HG03354 (cell line): ENCODE measurements at regions not wholly inside any gene's neighbourhood (a gene's known extent, or its start where the extent isn't known, plus 50 kb on each side); places are given as distances from the start of the nearest gene placed in this dataset.
"Not testable (repeated sequence)": the region's sequence is repeated elsewhere in the genome, so short reads cannot be mapped to it uniquely, and the experiment has no call there.

ENCODE experiments used
- ATAC-seq: cut with Tn5 transposase; IDR thresholded peaks from one replicate; pipeline ENCODE4 v1.9.1; 2021; ENCODE audit warnings: mild to moderate bottlenecking; ENCODE audit not compliant: unreplicated experiment, poor library complexity, severe bottlenecking

- ATAC-seq = peak; percentile 69
These were observed 136.9 kb downstream of the KCNJ12 start for GRCh38 chr17:21513012-21513570.

- ATAC-seq = not testable (repeated sequence)
These were observed 138.4 kb downstream of the KCNJ12 start for GRCh38 chr17:21514567-21514966.

GRCh38 chr17:21517538-21518293 lies 141.6 kb downstream of the KCNJ12 start:
- no peak for ATAC-seq

- ATAC-seq = no peak
These were observed 146.7 kb downstream of the KCNJ12 start for GRCh38 chr17:21522755-21523336.

GRCh38 chr17:21523497-21524210 lies 147.5 kb downstream of the KCNJ12 start:
- no peak for ATAC-seq

- no peak for ATAC-seq
These were observed 148.0 kb downstream of the KCNJ12 start for GRCh38 chr17:21524211-21524591.

- ATAC-seq = no peak
These were observed 149.4 kb downstream of the KCNJ12 start for GRCh38 chr17:21525464-21526130.

- no peak for ATAC-seq
These were observed 152.0 kb downstream of the KCNJ12 start for GRCh38 chr17:21528031-21528695.

GRCh38 chr17:21530311-21530710 lies 154.2 kb downstream of the KCNJ12 start:
- no peak for ATAC-seq

- ATAC-seq = no peak
These were observed 154.7 kb downstream of the KCNJ12 start for GRCh38 chr17:21530841-21531240.

GRCh38 chr17:21532763-21533385 lies 156.7 kb downstream of the KCNJ12 start:
- no peak for ATAC-seq

- ATAC-seq = no peak
These were observed 156.5 kb upstream of the KCNJ18 start for GRCh38 chr17:21535686-21536375.

GRCh38 chr17:21537302-21537701 lies 155.0 kb upstream of the KCNJ18 start:
- no peak for ATAC-seq

GRCh38 chr17:21538615-21539014 lies 153.7 kb upstream of the KCNJ18 start:
- ATAC-seq = no peak

GRCh38 chr17:21539146-21539545 lies 153.2 kb upstream of the KCNJ18 start:
- no peak for ATAC-seq

- no peak for ATAC-seq
These were observed 151.8 kb upstream of the KCNJ18 start for GRCh38 chr17:21540502-21540901.

GRCh38 chr17:21542070-21542469 lies 150.3 kb upstream of the KCNJ18 start:
- ATAC-seq = no peak

- ATAC-seq = no peak
These were observed 149.3 kb upstream of the KCNJ18 start for GRCh38 chr17:21542991-21543390.

GRCh38 chr17:21545064-21545463 lies 147.3 kb upstream of the KCNJ18 start:
- no peak for ATAC-seq
